ENCODE measurements at regions not wholly inside any gene's neighbourhood (a gene's known extent, or its start where the extent isn't known, plus 50 kb on each side); places are given as distances from the start of the nearest gene placed in this dataset.

DNA sequence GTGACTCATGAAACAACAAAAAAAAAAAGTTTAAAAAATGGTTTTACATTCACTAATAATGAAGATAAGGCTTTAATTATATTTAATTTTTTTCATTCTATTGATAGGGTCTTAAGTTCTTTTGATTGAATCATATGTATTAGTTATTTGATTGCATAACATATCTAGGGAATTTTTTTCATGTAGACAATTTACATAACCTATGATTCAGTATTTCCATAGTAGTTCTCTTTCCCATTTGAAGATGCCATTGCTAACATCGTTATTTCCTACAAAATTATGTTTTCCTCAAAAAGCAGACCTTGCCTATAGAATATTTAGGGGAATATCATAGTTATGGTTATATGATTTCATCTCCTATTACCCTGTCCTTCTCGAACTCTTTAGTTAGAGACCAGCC, 463.4 kb downstream of the TFAP2B start:
- H3K4me3 Mint-ChIP-seq, result no peak overlapping the region
- ATAC-seq (ENCODE audit: low read depth), result no peak
- no peaks in the 10 kb centered on the region for H3K36me3 Mint-ChIP-seq (ENCODE audit: low read depth)
- no peak overlapping the region for H3K27ac Mint-ChIP-seq
- H3K27me3 Mint-ChIP-seq, result no peaks in the 10 kb centered on the region
- no peaks in the 10 kb centered on the region for H3K9me3 Mint-ChIP-seq
- CTCF ChIA-PET, result no interaction called here
- POLR2A ChIA-PET, result no interaction called here
- H3K4me1 Mint-ChIP-seq, result no peaks in the 10 kb centered on the region
- intact Hi-C loops (cut with micrococcal nuclease), result no loop called here
- no peak for DNase-seq
- TF ChIP-seq, protein P1, sequence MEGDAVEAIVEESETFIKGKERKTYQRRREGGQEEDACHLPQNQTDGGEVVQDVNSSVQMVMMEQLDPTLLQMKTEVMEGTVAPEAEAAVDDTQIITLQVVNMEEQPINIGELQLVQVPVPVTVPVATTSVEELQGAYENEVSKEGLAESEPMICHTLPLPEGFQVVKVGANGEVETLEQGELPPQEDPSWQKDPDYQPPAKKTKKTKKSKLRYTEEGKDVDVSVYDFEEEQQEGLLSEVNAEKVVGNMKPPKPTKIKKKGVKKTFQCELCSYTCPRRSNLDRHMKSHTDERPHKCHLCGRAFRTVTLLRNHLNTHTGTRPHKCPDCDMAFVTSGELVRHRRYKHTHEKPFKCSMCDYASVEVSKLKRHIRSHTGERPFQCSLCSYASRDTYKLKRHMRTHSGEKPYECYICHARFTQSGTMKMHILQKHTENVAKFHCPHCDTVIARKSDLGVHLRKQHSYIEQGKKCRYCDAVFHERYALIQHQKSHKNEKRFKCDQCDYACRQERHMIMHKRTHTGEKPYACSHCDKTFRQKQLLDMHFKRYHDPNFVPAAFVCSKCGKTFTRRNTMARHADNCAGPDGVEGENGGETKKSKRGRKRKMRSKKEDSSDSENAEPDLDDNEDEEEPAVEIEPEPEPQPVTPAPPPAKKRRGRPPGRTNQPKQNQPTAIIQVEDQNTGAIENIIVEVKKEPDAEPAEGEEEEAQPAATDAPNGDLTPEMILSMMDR (IDR thresholded peaks at IDR 0.05), result no peak

DNA sequence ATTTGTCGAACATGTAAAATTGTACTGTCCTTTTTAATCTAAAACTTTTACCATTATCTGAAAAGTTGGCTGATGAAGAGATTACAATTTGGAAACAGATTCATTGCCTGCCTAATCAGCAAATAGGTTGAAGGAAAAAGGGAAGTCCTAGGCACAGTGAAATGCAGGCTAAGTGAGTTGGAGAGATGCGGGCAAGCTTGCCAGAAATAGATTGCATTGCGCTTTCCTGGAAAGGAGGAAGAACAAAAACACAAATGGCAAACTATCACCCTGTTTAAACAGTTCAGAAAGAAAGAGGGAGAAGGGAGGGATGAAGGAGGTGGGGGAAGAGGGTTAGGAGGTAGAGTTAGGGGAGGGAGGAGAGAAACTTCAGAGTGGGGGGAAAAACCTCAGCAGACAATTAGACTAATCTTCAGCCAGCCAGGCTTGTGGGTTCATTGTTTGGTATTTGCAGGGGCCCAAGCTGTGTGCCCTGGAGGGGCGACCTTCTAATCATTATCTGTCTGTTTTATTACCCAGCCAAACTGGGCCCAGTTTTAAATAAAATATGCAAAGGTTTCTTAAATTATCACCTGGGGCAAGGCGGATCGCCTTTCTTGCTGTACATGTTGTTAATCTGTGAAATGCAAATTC, 465.2 kb downstream of the TFAP2B start:
- Mint-ChIP-seq H3K27me3 (no peaks in the 10 kb centered on the region), H3K4me3 (no peak overlapping the region)
- intact Hi-C loops (cut with micrococcal nuclease), result no loop called here

DNA sequence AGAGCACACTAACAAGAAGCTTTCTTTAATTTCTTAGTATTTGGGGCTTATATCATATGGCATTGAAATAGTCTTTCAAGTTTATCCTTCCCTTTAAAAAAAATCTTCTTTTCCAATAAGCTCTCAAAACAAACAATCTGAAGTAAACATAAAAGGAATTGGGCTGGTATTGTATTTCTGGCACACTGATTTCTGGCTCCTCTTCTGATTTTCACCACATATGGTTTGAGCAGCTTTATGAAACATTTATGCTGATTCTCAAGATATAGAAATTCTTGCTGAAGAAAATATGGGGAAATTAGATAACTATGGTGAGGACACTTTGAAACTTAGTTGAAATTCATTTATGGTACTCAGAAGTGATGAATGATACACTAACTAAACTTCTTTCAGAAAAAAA, 467.2 kb downstream of the TFAP2B start:
- H3K9me3 Mint-ChIP-seq, result no peaks in the 10 kb centered on the region
- POLR2A ChIA-PET, result no interaction called here

More for the DNA sequence above, 465.2 kb downstream of the TFAP2B start:
- Mint-ChIP-seq H3K4me1 (no peaks in the 10 kb centered on the region), H3K9me3 (no peaks in the 10 kb centered on the region), H3K27ac (no peak overlapping the region), H3K36me3 (ENCODE audit: low read depth) (no peaks in the 10 kb centered on the region)
- ChIA-PET CTCF (no interaction called here), POLR2A (no interaction called here)
- DNase-seq (no peak), ATAC-seq (ENCODE audit: low read depth) (no peak)
- TF ChIP-seq, protein P1 (IDR thresholded peaks at IDR 0.05), result no peak

DNA sequence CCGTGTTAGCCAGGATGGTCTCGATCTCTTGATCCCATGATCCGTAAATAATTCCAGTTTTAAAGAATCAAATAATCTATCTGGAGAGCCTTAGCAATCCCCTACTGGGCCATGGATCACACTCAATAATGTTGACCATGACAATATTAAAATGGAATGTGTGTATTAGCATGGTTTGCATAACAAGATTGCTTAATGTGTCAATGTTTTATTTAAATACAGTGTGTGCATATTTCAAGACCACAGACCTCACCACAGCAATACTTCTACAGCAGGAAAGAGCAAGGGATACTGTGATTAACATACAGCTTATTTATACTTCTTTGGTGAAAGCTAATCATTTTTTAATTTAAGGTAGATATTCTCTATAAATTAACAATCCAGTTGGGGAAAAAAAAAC, 470.4 kb downstream of the TFAP2B start:
- no peak overlapping the region for H3K27ac Mint-ChIP-seq

More for the DNA sequence above, 467.2 kb downstream of the TFAP2B start:
- TF ChIP-seq, protein P1 (IDR thresholded peaks at IDR 0.05), result no peak
- no peak overlapping the region for H3K4me3 Mint-ChIP-seq
- intact Hi-C loops (cut with micrococcal nuclease), result no loop called here
- no peak overlapping the region for H3K27ac Mint-ChIP-seq
- no peaks in the 10 kb centered on the region for H3K4me1 Mint-ChIP-seq
- CTCF ChIA-PET, result no interaction called here
- H3K36me3 Mint-ChIP-seq (ENCODE audit: low read depth), result no peaks in the 10 kb centered on the region
- no peak for DNase-seq
- H3K27me3 Mint-ChIP-seq, result no peaks in the 10 kb centered on the region
- ATAC-seq (ENCODE audit: low read depth), result no peak

DNA sequence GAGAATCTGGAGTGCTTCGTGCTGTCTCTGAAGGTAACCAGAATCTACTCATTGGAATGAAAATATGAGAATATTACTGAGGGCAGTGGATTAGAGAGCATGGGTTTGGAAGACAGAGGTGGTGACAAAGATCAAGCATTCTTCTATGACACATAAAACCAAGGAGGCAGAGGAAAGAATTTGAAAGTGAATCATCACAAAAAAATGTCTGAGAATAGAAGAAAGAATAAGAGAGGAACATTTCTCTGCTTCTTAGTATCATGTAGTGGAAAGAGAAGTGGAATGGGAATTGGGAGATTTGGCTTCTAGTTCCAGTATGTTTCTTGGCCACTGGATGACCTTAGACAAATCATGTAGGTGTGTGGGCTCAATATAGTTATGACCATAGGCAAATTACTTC, 474.0 kb downstream of the TFAP2B start:
- TF ChIP-seq, protein P1 (IDR thresholded peaks at IDR 0.05), result no peak
- POLR2A ChIA-PET, result no interaction called here
- DNase-seq (no peak), ATAC-seq (ENCODE audit: low read depth) (no peak)
- CTCF ChIA-PET, result no interaction called here
- H3K36me3 Mint-ChIP-seq (ENCODE audit: low read depth), result no peaks in the 10 kb centered on the region
- no peak overlapping the region for H3K4me3 Mint-ChIP-seq
- H3K4me1 Mint-ChIP-seq, result no peaks in the 10 kb centered on the region
- no peak overlapping the region for H3K27ac Mint-ChIP-seq
- intact Hi-C loops (cut with micrococcal nuclease), result no loop called here
- no peaks in the 10 kb centered on the region for H3K9me3 Mint-ChIP-seq
- H3K27me3 Mint-ChIP-seq, result no peaks in the 10 kb centered on the region

More for the DNA sequence above, 470.4 kb downstream of the TFAP2B start:
- CTCF ChIA-PET, result no interaction called here
- Mint-ChIP-seq H3K36me3 (ENCODE audit: low read depth) (no peaks in the 10 kb centered on the region), H3K4me3 (no peak overlapping the region), H3K27me3 (no peaks in the 10 kb centered on the region), H3K9me3 (no peaks in the 10 kb centered on the region), H3K4me1 (no peaks in the 10 kb centered on the region)
- TF ChIP-seq, protein P1 (IDR thresholded peaks at IDR 0.05), result no peak
- DNase-seq (no peak), ATAC-seq (ENCODE audit: low read depth) (no peak)
- POLR2A ChIA-PET, result no interaction called here
- intact Hi-C loops (cut with micrococcal nuclease), result no loop called here
